Caki2 (cell line): ENCODE measurements at regions not wholly inside any gene's neighbourhood (a gene's known extent, or its start where the extent isn't known, plus 50 kb on each side); places are given as distances from the start of the nearest gene placed in this dataset.

Experiments used
- DNase-seq: peaks from one replicate; pipeline ENCODE4 v3.0.0-alpha.2; 2015; ENCODE audit warnings: low read depth
- in situ Hi-C: cut with HindIII; loops from 2 replicates; pipeline ENCODE4 v1.10.0; 2016; ENCODE audit warnings: low sequenced_read_pairs, low pct_unique_long_range_greater_than_20kb, mixed read lengths

- DNase-seq, result no peak
- in situ Hi-C loops, result no loop called here
Measured at GRCh38 chr18:28690836-28691495, 514.0 kb upstream of the CDH2 start.

DNA sequence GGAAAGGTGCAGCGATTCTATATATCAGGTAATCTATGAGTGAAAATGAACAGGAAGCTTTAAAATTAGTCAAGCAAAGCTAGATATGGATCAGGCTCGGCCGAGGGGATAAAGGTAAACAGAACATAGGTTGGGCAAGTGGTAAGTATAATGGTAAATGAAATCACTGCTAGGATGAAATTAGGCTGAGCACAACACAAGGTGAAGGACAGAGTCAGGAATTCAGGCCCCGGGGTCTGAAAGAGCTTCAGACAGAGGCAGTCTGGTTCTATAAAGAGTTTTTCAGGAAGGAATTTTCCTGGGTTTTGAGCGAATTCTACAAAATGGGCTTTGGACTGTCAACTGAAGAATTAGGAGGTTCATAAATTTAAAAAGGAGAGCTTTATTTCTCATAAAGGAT, 513.2 kb upstream of the CDH2 start:
- DNase-seq, result no peak
- in situ Hi-C loops, result no loop called here

- no peak for DNase-seq
- in situ Hi-C loops, result no loop called here
Measured at GRCh38 chr18:28689588-28689987, 512.7 kb upstream of the CDH2 start.

GRCh38 chr18:28684746-28685355, 507.9 kb upstream of the CDH2 start:
- no peak for DNase-seq
- in situ Hi-C loops, result no loop called here

GRCh38 chr18:28682912-28683311, 506.0 kb upstream of the CDH2 start:
- in situ Hi-C loops, result no loop called here
- no peak for DNase-seq

DNA sequence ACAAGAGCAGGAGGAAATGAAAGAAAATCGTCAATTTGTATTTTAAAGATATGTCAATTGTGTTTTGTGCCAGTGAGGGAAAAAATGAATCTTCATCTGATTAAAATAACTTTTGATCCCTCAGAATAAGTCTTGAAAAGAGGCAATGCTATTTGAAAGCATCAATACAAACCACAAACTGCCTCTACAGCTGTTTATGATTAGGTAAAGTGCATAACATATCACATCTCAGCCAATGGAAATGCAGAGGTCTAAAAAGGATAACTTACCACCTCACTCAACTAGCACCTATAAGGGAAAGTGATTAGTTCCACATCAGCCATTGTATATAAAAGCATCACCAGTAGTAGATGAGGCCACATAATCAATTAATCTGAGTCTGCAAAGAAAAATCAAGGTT, 492.2 kb upstream of the CDH2 start:
- in situ Hi-C loops, result no loop called here
- DNase-seq, result no peak

- in situ Hi-C loops, result no loop called here
- DNase-seq, result no peak
Measured at GRCh38 chr18:28666216-28666615, 489.3 kb upstream of the CDH2 start.

- DNase-seq, result no peak
- in situ Hi-C loops, result no loop called here
Measured at GRCh38 chr18:28657961-28658360, 481.0 kb upstream of the CDH2 start.

DNA sequence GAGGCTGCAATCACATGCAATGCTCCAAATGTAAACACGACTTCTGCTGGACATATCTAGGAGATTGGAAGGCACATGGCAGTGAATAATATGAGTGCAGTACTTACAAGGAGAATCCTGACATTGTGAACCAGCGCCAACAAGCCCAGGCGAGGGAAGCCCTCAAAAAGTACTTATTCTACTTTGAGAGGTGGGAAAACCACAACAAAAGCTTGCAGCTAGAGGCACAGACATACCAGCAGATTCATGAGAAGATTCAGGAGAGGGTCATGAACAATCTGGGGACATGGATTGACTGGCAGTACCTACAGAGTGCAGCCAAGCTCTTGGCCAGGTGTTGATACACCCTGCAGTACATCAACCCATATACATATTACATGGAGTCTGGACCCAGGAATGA, 475.7 kb upstream of the CDH2 start:
- DNase-seq, result no peak
- in situ Hi-C loops, result no loop called here

- no peak for DNase-seq
- in situ Hi-C loops, result no loop called here
Measured at GRCh38 chr18:28651298-28651697, 474.4 kb upstream of the CDH2 start.

DNA sequence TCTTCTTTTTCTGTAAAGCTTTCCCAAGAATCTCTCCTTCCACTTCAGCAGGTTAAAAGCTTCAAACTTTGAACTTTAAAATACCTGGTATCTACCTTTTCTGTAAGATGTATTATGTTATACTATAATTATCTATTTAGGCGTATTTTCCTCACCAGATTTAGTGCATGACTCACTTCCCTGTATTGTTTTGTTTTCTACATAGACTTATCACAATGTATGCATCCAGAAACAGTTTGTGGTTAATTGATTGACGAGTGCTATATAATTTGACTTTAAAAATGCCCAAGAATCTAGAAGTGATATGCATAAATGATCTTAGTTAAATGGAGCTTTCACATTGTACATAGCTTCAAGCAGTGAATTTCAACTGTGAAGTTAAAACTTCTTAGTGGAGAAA, 473.9 kb upstream of the CDH2 start:
- in situ Hi-C loops, result no loop called here
- DNase-seq, result no peak

GRCh38 chr18:28647961-28648360, 471.0 kb upstream of the CDH2 start:
- no peak for DNase-seq
- in situ Hi-C loops, result no loop called here

GRCh38 chr18:28637897-28638296, 461.0 kb upstream of the CDH2 start:
- in situ Hi-C loops, result no loop called here
- DNase-seq, result no peak

GRCh38 chr18:28635530-28635929, 458.6 kb upstream of the CDH2 start:
- DNase-seq, result no peak
- in situ Hi-C loops, result no loop called here

DNA sequence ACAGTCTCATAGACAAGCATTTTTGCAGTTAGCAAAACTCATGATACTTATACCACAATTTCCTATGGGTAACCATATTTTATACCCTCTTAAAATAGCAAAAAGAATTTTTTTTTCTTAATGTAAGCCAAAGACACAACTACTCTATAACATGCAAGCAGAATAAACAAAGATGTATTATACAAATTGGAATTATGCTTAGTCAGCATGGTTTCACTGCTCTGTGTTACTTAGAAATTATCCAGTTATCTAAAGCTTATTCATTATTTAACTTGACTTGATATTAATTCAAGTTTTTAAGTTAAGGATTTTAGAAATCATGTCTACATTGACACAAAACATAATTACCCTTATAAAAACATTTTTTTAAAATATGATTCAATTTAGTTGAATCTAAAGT, 449.8 kb upstream of the CDH2 start:
- in situ Hi-C loops, result no loop called here

DNA sequence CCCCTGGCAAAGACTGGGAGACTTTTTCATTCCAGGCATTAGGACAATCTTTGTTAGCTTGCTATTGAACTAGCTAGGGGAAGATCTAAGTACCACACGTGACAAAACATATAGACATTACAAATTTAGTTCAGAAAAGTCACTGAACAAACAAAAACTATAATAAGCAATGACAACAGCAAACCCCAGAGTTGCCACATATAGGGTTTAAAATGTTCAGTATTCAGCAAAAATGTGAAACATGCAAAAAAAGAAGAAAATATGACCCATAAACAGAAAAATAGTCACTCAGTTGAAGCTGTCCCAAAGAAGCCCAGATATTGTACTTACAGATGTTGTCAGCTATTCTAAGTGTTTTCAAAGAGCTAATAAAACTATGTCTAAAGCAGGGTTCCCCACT, 431.1 kb upstream of the CDH2 start:
- DNase-seq, result no peak
- in situ Hi-C loops, result no loop called here

More for the DNA sequence above, 449.8 kb upstream of the CDH2 start:
- DNase-seq, result no peak

- DNase-seq, result no peak
- in situ Hi-C loops, result no loop called here
Measured at GRCh38 chr18:28606686-28607085, 429.8 kb upstream of the CDH2 start.

- in situ Hi-C loops, result no loop called here
- DNase-seq, result no peak
Measured at GRCh38 chr18:28602391-28602790, 425.5 kb upstream of the CDH2 start.

GRCh38 chr18:28594034-28594433, 417.1 kb upstream of the CDH2 start:
- in situ Hi-C loops, result no loop called here
- no peak for DNase-seq

- DNase-seq, result no peak
- in situ Hi-C loops, result no loop called here
Measured at GRCh38 chr18:28588884-28589549, 412.1 kb upstream of the CDH2 start.
